GM23248 (cell line): ENCODE measurements at regions not wholly inside any gene's neighbourhood (a gene's known extent, or its start where the extent isn't known, plus 50 kb on each side); places are given as distances from the start of the nearest gene placed in this dataset.

ENCODE experiments used
- DNase-seq: peaks from one replicate; pipeline ENCODE4 v3.0.0-alpha.2; 2015
- H2AFZ ChIP-seq: fragments of 200-600 bp; sonication (generic); 2 replicates; pipeline ENCODE4 v1.6.1; 2016; ENCODE audit warnings: antibody characterized with exemption
- H3F3A ChIP-seq: fragments of 200-600 bp; sonication (generic); 2 replicates; pipeline ENCODE4 v1.6.1; 2016; ENCODE audit warnings: mild to moderate bottlenecking, antibody characterized with exemption, mixed run types; ENCODE audit not compliant: insufficient read depth
- H3K27ac ChIP-seq: fragments of 200-600 bp; sonication (generic); 2 replicates; pipeline ENCODE4 v1.5.1; 2016; ENCODE audit warnings: mild to moderate bottlenecking
- H3K27me3 ChIP-seq: fragments of 200-600 bp; sonication (generic); replicated peaks from 2 replicates; pipeline ENCODE4 v1.6.1; 2016; ENCODE audit warnings: mild to moderate bottlenecking; ENCODE audit not compliant: insufficient read depth
- H3K36me3 ChIP-seq: fragments of 200-600 bp; sonication (generic); 2 replicates; pipeline ENCODE4 v1.6.1; 2016; ENCODE audit warnings: low read depth, mild to moderate bottlenecking
- H3K4me1 ChIP-seq: fragments of 200-600 bp; sonication (generic); 2 replicates; pipeline ENCODE4 v1.6.1; 2016; ENCODE audit warnings: mild to moderate bottlenecking; ENCODE audit not compliant: insufficient read depth
- H3K4me2 ChIP-seq: fragments of 200-600 bp; sonication (generic); one replicate; pipeline ENCODE4 v1.6.1; 2016; ENCODE audit warnings: mild to moderate bottlenecking; ENCODE audit not compliant: unreplicated experiment
- H3K4me3 ChIP-seq: fragments of 200-600 bp; sonication (generic); 2 replicates; pipeline ENCODE4 v1.5.1; 2016; ENCODE audit warnings: mild to moderate bottlenecking
- H3K79me2 ChIP-seq: fragments of 200-600 bp; sonication (generic); 2 replicates; pipeline ENCODE4 v1.6.1; 2016; ENCODE audit warnings: mild to moderate bottlenecking; ENCODE audit not compliant: insufficient read depth
- H3K9ac ChIP-seq: fragments of 200-600 bp; sonication (generic); 2 replicates; pipeline ENCODE4 v1.6.1; 2016; ENCODE audit warnings: mild to moderate bottlenecking
- H3K9me2 ChIP-seq: fragments of 200-600 bp; sonication (generic); 2 replicates; pipeline ENCODE4 v1.6.1; 2016; ENCODE audit warnings: mixed run types, mild to moderate bottlenecking, moderate library complexity; ENCODE audit not compliant: insufficient read depth
- H3K9me3 ChIP-seq: fragments of 200-600 bp; sonication (generic); one replicate; pipeline ENCODE4 v1.6.1; 2017; ENCODE audit warnings: low read depth
- H4K20me1 ChIP-seq: fragments of 200-600 bp; sonication (generic); 2 replicates; pipeline ENCODE4 v1.6.0; 2016; ENCODE audit not compliant: insufficient read depth
- EZH2 ChIP-seq: fragments of 200-600 bp; sonication (generic); IDR thresholded peaks from 2 replicates; pipeline ENCODE4 v1.6.1; 2018; ENCODE audit warnings: antibody characterized with exemption, mild to moderate bottlenecking; ENCODE audit not compliant: insufficient read depth, poor library complexity, severe bottlenecking
- EZH2phosphoT487 ChIP-seq: fragments of 200-600 bp; sonication (generic); IDR thresholded peaks from 2 replicates; pipeline ENCODE4 v1.6.1; 2018; ENCODE audit warnings: antibody characterized with exemption, moderate library complexity, mild to moderate bottlenecking, low read depth; ENCODE audit not compliant: insufficient read depth
- WGBS, 2 experiments: methylation state at CpG; one replicate each; pipeline ENCODE4 v1.1.6; 2015 to 2017; ENCODE audit warnings: low lambda C conversion rate in 2 of 2, low coverage in 1 of 2; ENCODE audit errors: missing lambda C conversion rate in 2 of 2; 5-methylcytosine and 5-hydroxymethylcytosine counted together
- in situ Hi-C: fragments of 300-500 bp; cut with MboI; formaldehyde crosslinking; loops from 2 replicates; pipeline ENCODE4 v1.15.0; 2020

- WGBS, 2 experiments, result 86 to 93% methylated on average over 2 of the region's 2 CpGs
- H3K27me3 ChIP-seq, result no peaks in the 10 kb centered on the region
- H2AFZ ChIP-seq, result no peak overlapping the region
- no peaks in the 10 kb centered on the region for H4K20me1 ChIP-seq
- H3K9me2 ChIP-seq, result no peaks in the 10 kb centered on the region
- in situ Hi-C loops, result no loop called here
- no peaks in the 10 kb centered on the region for H3K4me1 ChIP-seq
- H3K27ac ChIP-seq, result no peak overlapping the region
- H3F3A ChIP-seq, result no peaks in the 10 kb centered on the region
- H3K9me3 ChIP-seq, result no peaks in the 10 kb centered on the region
- no peak overlapping the region for H3K9ac ChIP-seq
- no peak overlapping the region for H3K4me2 ChIP-seq
- H3K79me2 ChIP-seq, result no peaks in the 10 kb centered on the region
- DNase-seq, result no peak
- H3K4me3 ChIP-seq, result no peak overlapping the region
- no peaks in the 10 kb centered on the region for H3K36me3 ChIP-seq
- TF ChIP-seq EZH2 (no peak), EZH2phosphoT487 (no peak)
Observed at GRCh38 chr5:67720162-67720772, 495.3 kb upstream of the PIK3R1 start.

GRCh38 chr5:67702008-67702407 lies 505.4 kb upstream of the CD180 start:
- in situ Hi-C loops, result no loop called here
- Histone ChIP-seq H3K27ac (no peak overlapping the region), H3K9me3 (no peaks in the 10 kb centered on the region), H3K79me2 (no peaks in the 10 kb centered on the region), H3K9ac (no peak overlapping the region), H4K20me1 (no peaks in the 10 kb centered on the region), H2AFZ (no peak overlapping the region), H3K4me2 (no peak overlapping the region), H3F3A (no peaks in the 10 kb centered on the region), H3K36me3 (no peaks in the 10 kb centered on the region), H3K27me3 (no peaks in the 10 kb centered on the region), H3K4me3 (no peak overlapping the region), H3K4me1 (no peaks in the 10 kb centered on the region), H3K9me2 (0 out of 2 replicates have a peak, but pooled peaks cover 5% of the 10 kb centered on the region)
- TF ChIP-seq EZH2phosphoT487 (no peak), EZH2 (no peak)
- DNase-seq, result no peak

GRCh38 chr5:67699560-67699959 lies 503.0 kb upstream of the CD180 start:
- TF ChIP-seq EZH2 (no peak), EZH2phosphoT487 (no peak)
- Histone ChIP-seq H3K9ac (no peak overlapping the region), H3K9me2 (0 out of 2 replicates have a peak, but pooled peaks cover 5% of the 10 kb centered on the region), H3K27ac (no peak overlapping the region), H3K36me3 (no peaks in the 10 kb centered on the region), H3K27me3 (no peaks in the 10 kb centered on the region), H3K4me2 (no peak overlapping the region), H3F3A (no peaks in the 10 kb centered on the region), H3K79me2 (no peaks in the 10 kb centered on the region), H2AFZ (no peak overlapping the region), H3K4me1 (no peaks in the 10 kb centered on the region), H3K4me3 (no peak overlapping the region), H3K9me3 (no peaks in the 10 kb centered on the region), H4K20me1 (no peaks in the 10 kb centered on the region)
- in situ Hi-C loops, result no loop called here
- DNase-seq, result no peak

- H3K79me2 ChIP-seq, result no peaks in the 10 kb centered on the region
- H3F3A ChIP-seq, result no peaks in the 10 kb centered on the region
- TF ChIP-seq EZH2 (no peak), EZH2phosphoT487 (no peak)
- H4K20me1 ChIP-seq, result no peaks in the 10 kb centered on the region
- no peak overlapping the region for H3K4me2 ChIP-seq
- peaks cover 8% of the 10 kb centered on the region; the same call in 1 of the 2 replicates for H3K4me1 ChIP-seq
- in situ Hi-C loops, result no loop called here
- no peaks in the 10 kb centered on the region for H3K27me3 ChIP-seq
- no peak overlapping the region for H3K9ac ChIP-seq
- no peak for DNase-seq
- H2AFZ ChIP-seq, result no peak overlapping the region
- H3K27ac ChIP-seq, result no peak overlapping the region
- 0 out of 2 replicates have a peak, but pooled peaks cover 5% of the 10 kb centered on the region for H3K9me2 ChIP-seq
- no peaks in the 10 kb centered on the region for H3K36me3 ChIP-seq
- no peaks in the 10 kb centered on the region for H3K9me3 ChIP-seq
- 50 to 56% methylated on average over 1 of the region's 1 CpG for WGBS, 2 experiments
- no peak overlapping the region for H3K4me3 ChIP-seq
Observed at GRCh38 chr5:67696446-67696845, 499.8 kb upstream of the CD180 start.

- in situ Hi-C loops, result no loop called here
- WGBS, 2 experiments, result 0 to 9% methylated on average over 1 of the region's 1 CpG
- H3K4me1 ChIP-seq, result peaks cover 8% of the 10 kb centered on the region; the same call in 1 of the 2 replicates
Observed at GRCh38 chr5:67695369-67695768, 498.8 kb upstream of the CD180 start.

More at GRCh38 chr5:67695369-67695768, 498.8 kb upstream of the CD180 start:
- H3K27ac ChIP-seq, result no peak overlapping the region
- H2AFZ ChIP-seq, result no peak overlapping the region
- H4K20me1 ChIP-seq, result no peaks in the 10 kb centered on the region
- no peak overlapping the region for H3K4me3 ChIP-seq
- H3K4me2 ChIP-seq, result no peak overlapping the region
- no peaks in the 10 kb centered on the region for H3K36me3 ChIP-seq
- H3K9me3 ChIP-seq, result no peaks in the 10 kb centered on the region
- H3K79me2 ChIP-seq, result no peaks in the 10 kb centered on the region
- H3K27me3 ChIP-seq, result no peaks in the 10 kb centered on the region
- no peak for DNase-seq
- H3F3A ChIP-seq, result no peaks in the 10 kb centered on the region
- TF ChIP-seq EZH2phosphoT487, result no peak
- 0 out of 2 replicates have a peak, but pooled peaks cover 5% of the 10 kb centered on the region for H3K9me2 ChIP-seq
- no peak overlapping the region for H3K9ac ChIP-seq
